HG02763 (cell line): ENCODE measurements at regions not wholly inside any gene's neighbourhood (a gene's known extent, or its start where the extent isn't known, plus 50 kb on each side); places are given as distances from the start of the nearest gene placed in this dataset.

ENCODE experiments used
- ATAC-seq: cut with Tn5 transposase; IDR thresholded peaks from one replicate; pipeline ENCODE4 v1.9.1; 2021; ENCODE audit warnings: mild to moderate bottlenecking, moderate library complexity; ENCODE audit not compliant: unreplicated experiment

DNA sequence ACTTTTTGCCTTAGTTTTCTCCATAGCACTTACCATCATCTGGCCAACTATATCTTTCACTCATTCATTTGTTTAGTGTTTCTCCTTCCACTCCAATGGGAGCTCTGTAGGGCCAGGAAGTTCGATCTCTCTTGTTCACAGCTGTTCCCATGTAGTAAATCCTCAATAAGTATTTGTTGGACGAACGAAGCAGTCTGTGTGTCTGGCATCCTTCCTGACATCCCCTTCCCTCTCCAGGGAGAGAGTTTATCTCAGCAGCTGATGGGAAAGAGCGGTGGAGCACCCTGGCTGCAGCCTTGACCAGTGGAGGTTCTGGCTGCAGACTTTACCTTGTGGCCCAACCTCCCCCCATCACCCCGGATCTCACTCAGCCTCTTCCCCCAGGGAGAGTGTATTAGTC lies 141.7 kb downstream of the CHST1 start:
- ATAC-seq = no peak

DNA sequence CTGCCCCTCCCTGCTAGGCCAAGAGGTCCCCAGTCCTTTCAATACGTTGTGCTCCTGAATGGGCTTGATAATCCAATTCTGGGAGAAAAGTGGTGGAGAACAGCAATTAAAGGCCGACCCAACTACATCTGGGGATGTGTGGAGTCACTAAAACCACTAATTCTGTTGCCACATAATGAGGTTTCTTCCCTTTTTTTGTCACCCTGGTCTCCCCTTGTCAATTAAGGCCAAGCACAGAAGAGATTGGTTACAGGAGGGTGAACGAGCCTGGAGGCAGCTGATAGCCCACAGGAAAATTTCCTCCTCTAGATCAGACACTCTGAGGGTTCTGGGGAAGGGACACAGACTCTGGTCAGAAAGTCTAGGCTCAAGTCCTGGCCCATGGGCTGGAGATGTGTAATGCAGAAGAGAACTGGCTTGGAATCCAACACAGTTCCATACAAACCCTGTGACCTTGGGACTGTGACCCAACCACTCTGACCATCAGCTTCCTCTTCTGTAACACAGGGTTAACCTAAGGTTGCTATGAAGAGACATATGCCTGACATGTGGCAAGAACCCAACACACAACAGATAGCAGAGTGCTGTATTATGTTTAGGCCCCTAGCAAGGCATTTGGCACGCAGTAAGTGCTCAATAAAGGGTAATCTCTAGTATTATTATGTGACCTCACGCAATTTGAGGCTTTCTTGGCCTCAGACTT lies 146.4 kb downstream of the CHST1 start:
- no peak for ATAC-seq

DNA sequence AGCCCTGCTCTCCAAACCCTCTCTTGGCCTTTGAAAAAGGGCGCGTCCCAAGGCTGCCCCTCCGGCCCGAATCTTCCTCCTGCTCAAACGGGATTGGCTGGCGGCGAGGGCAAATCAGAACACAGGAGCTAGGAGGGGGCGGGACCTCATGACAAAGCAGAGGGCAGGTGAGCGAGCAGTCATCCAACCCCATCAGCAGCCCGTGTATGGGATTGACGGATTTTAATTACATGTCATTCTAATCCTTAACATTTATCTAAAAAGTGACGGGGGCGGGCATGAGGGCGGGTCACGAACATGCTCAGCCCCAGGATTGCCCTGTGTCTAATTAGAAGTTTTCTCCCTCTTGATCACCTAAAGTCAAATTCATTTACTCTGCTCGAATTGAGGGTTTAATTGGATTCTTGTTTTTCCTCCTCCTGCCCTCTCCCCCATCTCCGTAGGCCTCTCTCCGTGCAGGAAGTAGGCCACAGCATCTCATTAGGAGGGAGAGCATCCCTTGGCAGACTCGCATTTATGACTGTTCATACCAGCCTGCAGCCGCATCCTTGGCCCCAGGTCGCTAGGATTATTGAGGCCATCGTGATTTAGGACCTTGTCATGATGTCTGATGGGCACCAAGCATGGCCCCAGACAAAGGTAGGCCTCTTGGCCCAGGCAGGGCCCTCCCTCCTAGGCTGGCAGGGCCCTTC lies 147.1 kb downstream of the CHST1 start:
- ATAC-seq = no peak

DNA sequence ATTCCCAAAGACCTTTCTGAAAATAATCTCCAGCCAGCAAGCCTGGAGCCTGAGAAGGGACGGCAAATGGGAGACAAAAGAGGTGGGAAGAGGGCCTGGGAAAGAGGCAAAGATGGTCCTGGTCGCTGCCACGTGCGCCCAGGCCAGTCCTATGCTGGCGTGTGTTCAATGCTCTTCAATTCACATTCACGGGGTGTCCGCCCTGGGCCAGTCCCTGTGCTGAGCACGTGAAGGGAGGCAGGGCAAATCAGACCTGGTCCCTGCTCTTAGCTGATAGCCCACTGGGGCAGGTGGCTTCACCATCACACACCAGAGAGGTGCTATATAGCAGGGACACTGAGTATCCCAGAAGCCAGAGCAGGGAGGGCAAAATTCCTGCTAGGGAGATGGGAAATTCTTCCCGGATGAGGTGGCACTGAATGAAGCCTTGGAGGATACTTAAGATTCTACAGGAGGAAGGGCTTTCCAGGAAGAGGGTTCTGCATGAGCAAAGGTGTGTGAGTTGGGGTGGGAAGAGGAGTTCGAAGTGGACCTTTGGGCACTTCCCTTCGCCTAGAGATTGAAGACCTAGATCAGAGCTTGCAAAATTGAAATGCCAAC lies 148.2 kb downstream of the CHST1 start:
- no peak for ATAC-seq

DNA sequence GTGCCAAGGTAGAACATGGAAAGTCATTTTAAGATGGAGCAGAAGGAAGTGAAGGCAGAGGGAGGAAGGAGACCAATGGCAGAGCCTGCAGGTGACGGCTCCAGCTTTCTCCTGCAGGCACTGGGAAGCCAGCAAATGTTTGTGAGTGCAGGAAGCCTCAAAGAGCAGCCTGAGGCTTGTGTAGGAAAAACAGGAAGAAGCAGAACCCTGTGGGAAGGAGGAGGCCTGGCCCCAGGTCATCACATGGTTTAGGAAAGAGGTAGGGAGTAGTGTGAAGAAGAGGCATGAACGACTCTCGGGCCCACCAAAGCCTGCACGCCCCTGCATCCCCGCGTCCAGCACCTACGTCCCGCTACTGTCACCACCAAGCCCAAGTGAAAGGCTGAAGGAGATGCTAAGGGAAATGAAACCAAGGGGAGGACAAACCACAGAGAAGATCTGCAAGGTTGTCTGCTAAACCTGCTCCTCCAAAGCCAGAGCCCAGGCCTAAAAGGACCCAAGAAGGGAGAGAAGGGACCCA lies 151.5 kb downstream of the CHST1 start:
- no peak for ATAC-seq

DNA sequence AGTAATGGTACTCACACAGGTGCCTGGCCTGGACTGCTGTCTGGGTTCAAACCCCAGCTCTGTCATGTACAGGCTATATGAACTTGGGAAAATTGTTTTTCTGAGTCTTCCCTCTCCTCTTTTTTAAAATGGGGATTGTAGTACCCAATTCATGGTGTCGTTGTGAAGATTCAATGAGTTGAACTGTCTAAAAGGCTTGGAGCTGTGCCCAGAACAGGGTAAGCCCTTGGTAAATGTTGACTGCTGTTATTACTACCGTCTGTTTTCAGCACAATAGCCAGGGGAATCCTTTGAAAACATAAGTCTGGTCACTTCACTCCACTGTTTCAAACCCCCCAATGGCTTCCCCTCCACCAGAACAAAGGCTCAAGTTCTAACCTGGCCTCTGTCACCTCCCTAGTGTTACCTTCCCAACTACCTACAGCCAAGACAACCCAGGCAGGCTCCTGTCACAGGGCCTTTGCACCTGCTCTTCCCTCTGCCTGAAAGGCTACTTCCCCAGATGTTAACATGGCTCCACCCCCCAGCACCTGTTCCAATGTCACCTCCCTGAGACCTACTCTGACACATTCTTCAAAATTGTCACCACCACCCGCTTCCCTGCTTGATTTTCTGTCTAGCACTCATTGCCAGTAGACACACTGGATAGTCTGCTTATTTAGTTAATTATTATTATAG lies 152.8 kb downstream of the CHST1 start:
- ATAC-seq = no peak

DNA sequence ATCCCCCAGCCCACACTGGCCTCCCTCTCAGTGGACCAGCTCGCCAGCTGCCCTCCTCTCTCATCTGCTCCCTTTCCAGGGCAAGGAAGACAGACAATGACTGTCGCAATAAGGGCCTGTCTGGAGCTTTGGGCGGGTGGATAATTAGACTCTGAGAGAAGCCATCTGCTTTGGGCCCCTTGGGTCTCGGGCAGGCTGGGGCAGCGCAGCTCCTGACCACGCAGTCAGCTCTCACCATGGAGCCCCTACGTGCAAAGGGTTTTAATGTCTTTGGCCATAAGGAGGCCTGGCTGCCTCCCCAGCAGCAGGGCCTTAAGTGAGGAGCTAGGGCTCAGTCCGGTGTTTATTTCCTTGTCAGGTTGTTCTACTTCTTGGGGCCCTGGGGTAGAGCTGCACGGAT lies 153.9 kb downstream of the CHST1 start:
- ATAC-seq = no peak

DNA sequence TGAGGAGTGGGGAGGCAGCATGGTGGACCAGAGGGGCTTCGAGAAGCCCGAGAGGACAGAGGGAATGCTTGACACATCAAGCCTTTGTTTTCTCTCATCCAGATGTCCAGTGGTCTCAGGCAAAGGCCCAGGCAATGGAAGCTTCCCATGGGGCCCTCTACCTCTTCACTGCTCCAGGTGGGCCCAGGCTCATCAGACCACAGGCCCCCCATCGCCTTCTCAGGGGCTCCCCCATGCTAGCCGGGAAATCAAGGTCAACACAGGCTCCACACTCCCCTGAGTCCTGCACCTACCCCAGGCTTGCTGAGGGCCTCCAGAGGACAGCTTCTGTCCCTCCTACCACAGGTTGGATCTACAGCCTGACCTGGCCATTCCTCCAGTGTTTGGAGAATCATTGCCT lies 157.5 kb downstream of the CHST1 start:
- ATAC-seq = no peak

DNA sequence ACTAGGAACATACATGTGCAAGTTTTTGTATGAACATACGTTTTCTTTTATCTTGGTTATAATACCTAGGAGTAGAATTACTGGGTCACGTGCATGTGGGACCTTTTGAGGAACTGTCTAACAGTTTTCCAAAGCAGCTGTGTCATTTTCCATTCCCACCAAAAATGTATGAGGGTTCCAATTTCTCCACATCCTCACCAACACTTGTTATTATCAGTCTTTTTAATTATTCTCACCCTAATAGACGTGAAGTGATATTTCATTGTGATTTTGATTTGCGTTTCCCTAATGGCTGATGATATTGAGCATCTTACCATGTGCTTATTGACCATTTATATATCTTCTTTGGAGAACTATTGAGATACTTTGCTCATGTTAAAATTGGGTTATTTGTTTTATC lies 162.1 kb downstream of the CHST1 start:
- ATAC-seq = no peak

DNA sequence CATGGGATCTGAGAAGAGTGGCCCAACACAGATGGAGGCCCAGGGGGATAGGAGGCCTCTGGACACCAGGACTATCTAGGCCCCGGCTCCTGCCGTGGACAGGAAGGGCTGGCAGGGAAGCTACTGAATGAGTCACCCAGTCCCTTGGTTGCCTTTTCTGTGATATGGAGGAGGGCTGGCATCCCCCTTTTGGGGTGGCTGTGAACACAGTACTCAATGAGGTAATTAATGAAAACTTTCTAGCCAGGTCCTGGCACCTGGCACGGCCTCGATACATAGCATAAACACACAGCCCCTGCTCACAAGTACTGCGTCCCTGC lies 163.2 kb downstream of the CHST1 start:
- no peak for ATAC-seq

DNA sequence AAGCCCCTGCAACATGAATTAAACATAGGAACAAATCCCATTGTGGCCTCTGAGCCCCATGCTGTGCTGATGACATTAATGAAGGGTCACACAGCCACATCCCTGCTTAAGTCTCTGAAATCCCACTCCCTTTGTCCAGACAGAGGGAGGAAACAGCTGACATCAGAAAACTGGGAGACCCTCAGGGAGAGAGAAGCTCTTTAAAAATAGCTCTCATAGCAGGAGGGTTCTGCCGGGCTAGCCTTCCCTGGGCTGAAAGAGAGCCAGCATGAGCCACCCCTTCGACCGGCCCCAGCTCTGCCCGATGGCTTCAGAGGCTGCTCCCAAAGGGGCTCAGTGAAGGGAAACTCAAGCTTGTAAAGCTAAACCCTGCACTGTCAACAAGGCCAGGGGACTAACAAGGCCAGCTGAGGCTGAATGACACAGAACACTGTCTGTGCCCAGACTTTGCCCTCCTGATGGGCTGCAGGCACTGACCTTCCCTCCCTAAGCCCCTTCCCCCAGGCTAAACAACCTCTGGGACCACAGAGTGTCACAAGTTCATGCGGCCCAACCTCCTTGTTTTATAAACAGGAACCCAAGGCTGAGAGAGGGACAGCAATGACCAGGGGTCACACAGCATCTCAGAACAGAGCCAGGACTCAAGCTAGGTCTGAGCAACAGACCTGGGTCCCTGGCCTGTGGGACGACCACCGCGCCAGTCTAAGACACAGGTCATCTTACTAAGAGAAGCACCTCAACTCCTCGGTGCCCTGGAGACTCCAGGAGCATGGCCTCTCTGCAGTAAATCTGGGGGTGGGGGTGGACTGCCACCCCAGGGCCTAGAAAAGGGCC lies 163.8 kb downstream of the CHST1 start:
- no peak for ATAC-seq

DNA sequence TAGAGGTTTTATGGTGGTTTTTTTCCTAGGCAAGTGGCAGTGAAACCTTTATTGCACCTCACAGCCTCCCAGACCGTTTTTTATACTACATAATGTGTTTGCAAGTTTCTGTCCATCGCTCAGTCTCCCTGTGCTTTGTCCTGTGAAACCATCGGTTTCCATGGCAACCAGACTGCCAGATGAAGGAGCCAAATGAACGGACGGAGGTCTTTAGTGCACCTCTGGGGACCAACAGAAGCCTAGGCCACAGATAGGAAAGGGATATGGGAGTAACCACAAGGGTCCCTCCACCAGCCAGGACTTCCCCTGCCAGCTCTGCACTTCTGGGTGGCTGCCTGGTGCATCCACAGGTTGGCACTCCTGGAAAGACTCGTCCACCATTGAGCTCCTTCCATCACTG lies 165.0 kb downstream of the CHST1 start:
- ATAC-seq = no peak

DNA sequence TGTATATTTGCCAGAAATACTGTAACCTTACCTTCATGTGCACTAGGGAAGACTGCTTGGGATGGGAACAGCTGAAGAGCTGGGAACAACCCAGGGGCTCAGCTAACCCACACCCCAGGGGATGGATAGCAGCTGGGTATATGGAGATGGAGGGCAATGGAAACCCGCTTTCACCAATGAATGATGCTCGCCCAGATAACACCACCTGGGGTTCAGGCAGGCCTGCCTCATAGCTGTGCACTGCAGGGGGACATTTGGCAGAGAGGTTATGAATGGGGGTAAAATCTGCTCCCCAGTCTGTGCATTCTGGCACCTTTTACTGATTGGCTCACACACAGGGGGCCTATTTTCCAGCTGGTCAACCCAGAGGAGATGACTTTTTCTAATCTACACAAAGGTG lies 170.7 kb downstream of the CHST1 start:
- no peak for ATAC-seq

DNA sequence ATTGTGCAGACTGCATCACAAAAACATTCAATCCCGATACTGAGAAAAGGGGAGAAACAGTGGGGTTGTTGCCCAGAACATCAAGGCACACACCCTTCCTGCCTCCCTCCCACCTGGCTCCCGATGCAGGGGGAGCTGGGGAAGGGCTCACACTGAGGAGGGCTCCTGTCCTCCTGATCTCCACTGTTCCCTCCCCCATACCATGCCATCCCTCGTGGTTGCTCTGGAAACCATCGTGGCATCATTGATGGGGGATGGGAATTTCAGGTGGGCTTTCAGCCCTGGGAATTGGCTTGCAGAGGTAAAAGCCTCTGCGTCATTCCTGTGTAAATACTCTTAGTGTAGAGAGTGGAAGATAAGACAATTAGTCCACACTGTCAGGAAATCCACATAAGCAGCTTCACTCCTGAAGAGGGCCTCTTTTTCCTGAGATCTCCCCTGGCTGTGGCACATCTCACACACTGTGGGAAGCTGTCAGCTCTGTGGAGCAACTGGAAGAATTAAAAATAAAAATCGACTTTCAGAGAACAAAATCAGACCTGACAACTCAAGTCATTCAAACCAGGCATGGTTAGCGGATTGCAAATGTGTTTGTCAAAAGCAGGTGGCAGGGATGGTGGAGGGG lies 176.0 kb downstream of the CHST1 start:
- ATAC-seq = no peak

DNA sequence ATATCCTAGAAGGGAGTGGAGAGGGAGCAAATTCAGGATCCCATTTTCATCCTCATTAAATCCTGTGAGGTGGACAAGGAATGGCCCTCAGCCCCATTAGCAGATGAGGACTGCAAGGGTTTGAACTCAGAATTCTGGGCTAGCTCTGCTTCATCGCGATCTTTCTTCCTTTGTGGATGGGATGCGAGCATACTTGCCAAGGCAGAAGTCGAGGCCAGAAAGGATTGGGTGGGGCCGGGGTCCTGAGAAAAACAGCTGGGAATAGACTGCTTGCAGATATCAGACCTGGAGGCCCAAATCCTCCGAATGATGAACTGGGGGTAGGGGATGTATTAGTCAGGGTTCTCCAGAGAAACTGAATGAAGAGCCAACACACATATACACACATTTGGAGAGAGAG lies 179.0 kb downstream of the CHST1 start:
- ATAC-seq = no peak

DNA sequence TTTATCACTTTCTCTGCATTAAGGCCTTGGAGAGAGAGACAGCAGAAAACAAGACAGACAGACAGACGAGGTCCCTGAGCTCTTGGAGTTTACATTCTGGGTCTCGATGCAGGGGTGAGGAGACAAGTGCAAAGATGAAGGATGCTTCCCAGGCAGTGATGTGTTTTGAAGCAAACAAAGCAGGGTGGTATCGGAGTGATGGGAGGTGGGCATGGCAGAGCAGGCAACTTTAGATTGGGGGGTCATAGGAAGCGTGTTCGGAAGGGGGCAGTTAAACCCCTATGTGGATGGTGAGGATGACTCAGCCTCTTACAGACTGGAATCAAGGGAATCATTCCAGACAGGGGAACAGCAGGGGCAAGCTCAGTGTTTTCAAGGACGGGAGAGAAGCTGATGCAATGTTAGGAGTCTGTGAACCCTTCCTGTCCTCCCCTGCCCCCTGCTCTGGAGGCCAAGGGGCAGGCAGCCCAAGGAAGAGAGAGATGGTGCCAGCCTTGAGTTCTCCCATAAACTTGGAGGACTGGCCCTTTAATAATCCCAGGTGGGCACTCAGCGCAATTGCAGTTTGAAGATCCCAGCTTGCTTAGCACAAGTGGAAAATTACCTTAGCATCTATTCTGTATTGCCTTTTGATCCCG lies 180.2 kb downstream of the CHST1 start:
- ATAC-seq = no peak

DNA sequence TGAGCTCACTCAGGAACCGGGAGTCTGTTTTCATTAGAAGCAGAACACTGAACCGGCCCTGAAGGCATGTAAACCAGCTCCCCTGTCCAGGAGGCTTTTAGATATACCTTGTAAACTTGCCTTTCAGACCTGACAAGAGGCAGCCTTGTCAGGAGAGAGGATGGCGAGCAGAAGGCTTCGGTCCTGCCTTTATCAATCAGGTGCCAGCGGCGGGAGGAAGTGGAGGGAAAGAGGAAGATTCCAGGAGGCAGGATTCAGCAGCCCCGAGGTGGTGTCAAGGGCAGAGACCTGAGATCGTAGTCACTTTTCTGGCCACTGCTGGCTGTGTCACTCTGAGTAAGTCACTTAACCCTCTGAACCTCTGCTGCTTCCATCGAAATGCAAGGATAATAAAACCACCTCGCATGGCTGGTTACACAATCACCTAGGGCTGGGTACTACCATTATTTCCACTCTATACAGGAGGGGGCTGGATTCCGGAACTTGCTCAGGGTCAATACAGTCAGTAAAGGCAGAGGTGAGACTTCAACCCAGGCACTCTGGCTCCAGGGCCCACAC lies 181.0 kb downstream of the CHST1 start:
- ATAC-seq = no peak

DNA sequence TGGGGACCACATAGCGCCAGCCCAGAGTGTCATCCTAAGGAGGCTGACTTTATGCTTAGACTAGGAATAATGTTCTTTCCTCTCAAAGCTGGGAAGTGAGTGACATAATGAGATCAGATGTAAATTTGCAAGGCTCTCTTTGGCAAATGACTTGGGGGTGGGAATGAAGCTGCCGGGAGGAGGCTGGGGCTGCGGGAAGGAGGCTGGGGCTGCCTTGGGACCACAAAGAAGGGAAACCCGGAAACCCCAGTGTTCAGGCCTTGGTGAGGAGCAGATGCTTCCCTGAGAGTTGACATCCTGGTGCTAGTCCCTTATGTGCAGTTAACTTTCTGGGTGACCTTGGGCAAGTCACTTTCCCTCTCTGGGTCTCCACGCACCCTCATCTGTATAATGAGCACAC lies 182.0 kb downstream of the CHST1 start:
- no peak for ATAC-seq

DNA sequence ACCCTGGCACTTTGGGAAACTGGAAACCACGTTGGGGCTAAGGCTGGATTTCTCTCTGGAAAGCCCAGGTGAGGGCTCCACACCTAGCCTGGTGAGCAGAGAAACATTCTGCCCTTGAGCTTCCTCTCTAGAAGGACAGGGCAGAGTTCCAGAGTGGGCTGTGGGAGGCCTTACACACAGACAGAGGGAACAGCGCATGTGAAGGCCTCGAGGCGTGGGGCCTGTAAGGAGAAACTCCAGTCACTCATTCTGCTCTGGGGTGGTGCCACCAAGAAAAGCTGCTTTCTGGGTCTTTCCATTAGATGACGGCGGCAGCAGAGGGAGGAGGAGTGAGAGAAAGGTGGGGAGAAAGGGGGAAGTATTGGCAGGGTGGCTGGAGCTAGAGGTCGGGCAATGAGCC lies 183.1 kb downstream of the CHST1 start:
- no peak for ATAC-seq

DNA sequence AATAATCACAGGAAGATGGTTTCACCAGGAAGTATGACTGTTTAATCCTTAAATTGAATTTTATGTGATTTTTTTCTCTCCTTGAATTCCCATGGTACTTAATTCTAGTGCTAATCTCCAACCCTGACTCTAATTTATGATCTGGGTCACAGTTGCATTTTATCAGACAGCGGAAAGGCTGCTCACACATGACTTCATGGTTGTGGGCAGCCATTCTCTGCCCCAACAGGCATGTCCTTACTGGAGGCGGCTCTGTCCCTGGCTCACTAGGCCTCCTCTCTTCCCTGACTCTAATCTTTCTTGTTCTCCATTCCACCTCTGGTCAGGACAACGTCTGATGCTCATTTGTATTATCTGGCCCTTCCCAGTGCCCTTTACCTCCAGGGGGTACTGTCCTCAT lies 184.4 kb downstream of the CHST1 start:
- ATAC-seq = no peak
